ENCODE measurements at regions not wholly inside any gene's neighbourhood (a gene's known extent, or its start where the extent isn't known, plus 50 kb on each side); places are given as distances from the start of the nearest gene placed in this dataset.

- TF ChIP-seq, protein P1, sequence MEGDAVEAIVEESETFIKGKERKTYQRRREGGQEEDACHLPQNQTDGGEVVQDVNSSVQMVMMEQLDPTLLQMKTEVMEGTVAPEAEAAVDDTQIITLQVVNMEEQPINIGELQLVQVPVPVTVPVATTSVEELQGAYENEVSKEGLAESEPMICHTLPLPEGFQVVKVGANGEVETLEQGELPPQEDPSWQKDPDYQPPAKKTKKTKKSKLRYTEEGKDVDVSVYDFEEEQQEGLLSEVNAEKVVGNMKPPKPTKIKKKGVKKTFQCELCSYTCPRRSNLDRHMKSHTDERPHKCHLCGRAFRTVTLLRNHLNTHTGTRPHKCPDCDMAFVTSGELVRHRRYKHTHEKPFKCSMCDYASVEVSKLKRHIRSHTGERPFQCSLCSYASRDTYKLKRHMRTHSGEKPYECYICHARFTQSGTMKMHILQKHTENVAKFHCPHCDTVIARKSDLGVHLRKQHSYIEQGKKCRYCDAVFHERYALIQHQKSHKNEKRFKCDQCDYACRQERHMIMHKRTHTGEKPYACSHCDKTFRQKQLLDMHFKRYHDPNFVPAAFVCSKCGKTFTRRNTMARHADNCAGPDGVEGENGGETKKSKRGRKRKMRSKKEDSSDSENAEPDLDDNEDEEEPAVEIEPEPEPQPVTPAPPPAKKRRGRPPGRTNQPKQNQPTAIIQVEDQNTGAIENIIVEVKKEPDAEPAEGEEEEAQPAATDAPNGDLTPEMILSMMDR (conservative IDR thresholded peaks at IDR 0.05) = no peak
- no peak for TF ChIP-seq EZH2 (IDR thresholded peaks at IDR 0.05; ENCODE audit: low read depth)
These were observed 83.1 kb upstream of the A1CF start for GRCh38 chr10:50968386-50969091.

DNA sequence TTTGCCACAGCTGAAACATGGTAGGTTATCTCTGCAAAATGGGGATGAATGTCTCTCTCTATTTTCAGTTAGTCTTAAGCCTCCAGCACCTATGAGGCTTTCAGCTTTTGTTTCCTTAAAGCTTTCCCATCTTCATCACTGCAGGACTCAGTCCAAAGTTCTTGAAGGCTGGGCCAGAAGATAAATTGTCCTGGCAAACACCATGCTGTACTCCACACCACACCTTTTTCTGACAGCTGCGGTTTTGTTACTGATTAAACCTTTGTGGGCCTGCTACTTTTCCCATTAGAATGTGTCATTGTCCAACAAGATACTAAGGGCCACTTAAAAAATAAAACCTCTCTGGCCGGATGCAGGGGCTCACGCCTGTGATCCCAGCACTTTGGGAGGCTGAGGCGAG is 87.2 kb upstream of the A1CF start:
- no peaks in the 10 kb centered on the region for H3K9me2 ChIP-seq (ENCODE audit: insufficient read depth)
- H3K27ac ChIP-seq = no peak overlapping the region
- no peak overlapping the region for H3K4me2 ChIP-seq
- POLR2A ChIA-PET (ENCODE audit: unreplicated experiment) = no interaction called here
- no peaks in the 10 kb centered on the region for H3K36me3 ChIP-seq (ENCODE audit: low read depth)
- H3F3A ChIP-seq (ENCODE audit: insufficient read depth, low read depth) = no peaks in the 10 kb centered on the region
- no peaks in the 10 kb centered on the region for H3K79me2 ChIP-seq (ENCODE audit: low read depth)
- H3K4me1 ChIP-seq (replicated peaks; ENCODE audit: insufficient read depth) = no peaks in the 10 kb centered on the region
- H3K27me3 ChIP-seq (ENCODE audit: insufficient read depth, low read depth) = no peaks in the 10 kb centered on the region
- no peak overlapping the region for H3K4me3 ChIP-seq
- intact Hi-C loops (cut with micrococcal nuclease; ENCODE audit: unreplicated experiment) = no loop called here
- H3K9me3 ChIP-seq (ENCODE audit: insufficient read depth, low read depth) = no peaks in the 10 kb centered on the region
- BruUV-seq (replicated peaks) = no TSS peak
- no peak for DNase-seq
- CTCF ChIA-PET = no interaction called here
- TF ChIP-seq, protein P1 (conservative IDR thresholded peaks at IDR 0.05) = no peak
- no peak for TF ChIP-seq EZH2 (IDR thresholded peaks at IDR 0.05; ENCODE audit: low read depth)
- no peak overlapping the region for H2AFZ ChIP-seq
- no peaks in the 10 kb centered on the region for H4K20me1 ChIP-seq (ENCODE audit: insufficient read depth)

More at GRCh38 chr10:50968386-50969091, 83.1 kb upstream of the A1CF start:
- H3K4me2 ChIP-seq = no peak overlapping the region
- H2AFZ ChIP-seq = no peak overlapping the region
- H3K9me2 ChIP-seq (ENCODE audit: insufficient read depth) = no peaks in the 10 kb centered on the region
- H3F3A ChIP-seq (ENCODE audit: insufficient read depth, low read depth) = no peaks in the 10 kb centered on the region
- H3K4me1 ChIP-seq (replicated peaks; ENCODE audit: insufficient read depth) = no peaks in the 10 kb centered on the region
- BruUV-seq (replicated peaks) = no TSS peak
- intact Hi-C loops (cut with micrococcal nuclease; ENCODE audit: unreplicated experiment) = no loop called here
- ChIA-PET POLR2A (ENCODE audit: unreplicated experiment) (no interaction called here), CTCF (no interaction called here)
- H3K36me3 ChIP-seq (ENCODE audit: low read depth) = no peaks in the 10 kb centered on the region
- no peak for DNase-seq
- H3K27me3 ChIP-seq (ENCODE audit: insufficient read depth, low read depth) = no peaks in the 10 kb centered on the region
- no peaks in the 10 kb centered on the region for H3K9me3 ChIP-seq (ENCODE audit: insufficient read depth, low read depth)
- H3K27ac ChIP-seq = no peak overlapping the region
- H3K4me3 ChIP-seq = no peak overlapping the region
- no peaks in the 10 kb centered on the region for H3K79me2 ChIP-seq (ENCODE audit: low read depth)
- no peaks in the 10 kb centered on the region for H4K20me1 ChIP-seq (ENCODE audit: insufficient read depth)

GRCh38 chr10:50981385-50981784 is 92.9 kb upstream of the PRKG1 start:
- BruUV-seq (replicated peaks) = no TSS peak
- DNase-seq = no peak
- Histone ChIP-seq H4K20me1 (ENCODE audit: insufficient read depth) (no peaks in the 10 kb centered on the region), H3K4me1 (replicated peaks; ENCODE audit: insufficient read depth) (no peaks in the 10 kb centered on the region), H3K4me3 (no peak overlapping the region), H3K4me2 (no peak overlapping the region), H3F3A (ENCODE audit: insufficient read depth, low read depth) (no peaks in the 10 kb centered on the region), H3K79me2 (ENCODE audit: low read depth) (no peaks in the 10 kb centered on the region), H3K27ac (no peak overlapping the region), H3K9me3 (ENCODE audit: insufficient read depth, low read depth) (no peaks in the 10 kb centered on the region; the same call in 1 of the 2 replicates), H3K27me3 (ENCODE audit: insufficient read depth, low read depth) (no peaks in the 10 kb centered on the region), H3K9me2 (ENCODE audit: insufficient read depth) (no peaks in the 10 kb centered on the region), H3K36me3 (ENCODE audit: low read depth) (no peaks in the 10 kb centered on the region), H2AFZ (no peak overlapping the region)
- ChIA-PET POLR2A (ENCODE audit: unreplicated experiment) (no interaction called here), CTCF (no interaction called here)
- intact Hi-C loops (cut with micrococcal nuclease; ENCODE audit: unreplicated experiment) = no loop called here
- TF ChIP-seq, protein P1 (conservative IDR thresholded peaks at IDR 0.05) = no peak
- no peak for TF ChIP-seq EZH2 (IDR thresholded peaks at IDR 0.05; ENCODE audit: low read depth)
